MM.1S (cell line): ENCODE measurements at regions not wholly inside any gene's neighbourhood (a gene's known extent, or its start where the extent isn't known, plus 50 kb on each side); places are given as distances from the start of the nearest gene placed in this dataset.

ENCODE experiments used
- DNase-seq: peaks from one replicate; pipeline ENCODE4 v3.0.0-alpha.2; 2015
- H2AFZ ChIP-seq: fragments of 300-600 bp; sonication (generic); 2 replicates; pipeline ENCODE4 v1.6.0; 2016; ENCODE audit warnings: antibody characterized with exemption, low read length
- H3F3A ChIP-seq: fragments of 300-600 bp; sonication (generic); 2 replicates; pipeline ENCODE4 v1.6.1; 2016; ENCODE audit warnings: mild to moderate bottlenecking, antibody characterized with exemption, low read length, moderate library complexity, mixed read lengths; ENCODE audit not compliant: insufficient read depth
- H3K27ac ChIP-seq: fragments of 300-600 bp; sonication (generic); 2 replicates; pipeline ENCODE4 v1.5.1; 2016; ENCODE audit warnings: mild to moderate bottlenecking, low read length
- H3K27me3 ChIP-seq: fragments of 300-600 bp; sonication (generic); replicated peaks from 2 replicates; pipeline ENCODE4 v1.6.0; 2016; ENCODE audit warnings: low read length; ENCODE audit not compliant: insufficient read depth
- H3K36me3 ChIP-seq: fragments of 300-600 bp; sonication (generic); replicated peaks from 2 replicates; pipeline ENCODE4 v1.6.1; 2016; ENCODE audit warnings: mild to moderate bottlenecking, low read length, mixed read lengths; ENCODE audit not compliant: insufficient read depth
- H3K4me1 ChIP-seq: fragments of 300-600 bp; sonication (generic); 2 replicates; pipeline ENCODE4 v1.6.1; 2016; ENCODE audit warnings: low read length, mixed read lengths
- H3K4me2 ChIP-seq: fragments of 300-600 bp; sonication (generic); 2 replicates; pipeline ENCODE4 v1.6.0; 2016; ENCODE audit warnings: low read depth, low read length
- H3K4me3 ChIP-seq: fragments of 300-600 bp; sonication (generic); 2 replicates; pipeline ENCODE4 v1.5.1; 2016; ENCODE audit warnings: low read length, mixed read lengths
- H3K79me2 ChIP-seq: fragments of 300-600 bp; sonication (generic); 2 replicates; pipeline ENCODE4 v1.6.1; 2016; ENCODE audit warnings: mixed run types, low read length, mixed read lengths
- H3K9ac ChIP-seq: fragments of 300-600 bp; sonication (generic); 2 replicates; pipeline ENCODE4 v1.6.1; 2016; ENCODE audit warnings: low read length, mixed read lengths
- H3K9me2 ChIP-seq: fragments of 300-600 bp; sonication (generic); replicated peaks from 2 replicates; pipeline ENCODE4 v1.6.1; 2016; ENCODE audit warnings: mild to moderate bottlenecking, low read length, mixed read lengths; ENCODE audit not compliant: insufficient read depth
- H3K9me3 ChIP-seq: fragments of 300-600 bp; sonication (generic); replicated peaks from 2 replicates; pipeline ENCODE4 v1.6.1; 2016; ENCODE audit warnings: mild to moderate bottlenecking, low read length, mixed read lengths; ENCODE audit not compliant: insufficient read depth
- H4K20me1 ChIP-seq: fragments of 300-600 bp; sonication (generic); 2 replicates; pipeline ENCODE4 v1.6.1; 2016; ENCODE audit warnings: mild to moderate bottlenecking, low read length, moderate library complexity, mixed read lengths; ENCODE audit not compliant: insufficient read depth
- EZH2 ChIP-seq: fragments of 300-600 bp; sonication (generic); optimal IDR thresholded peaks from 2 replicates; pipeline ENCODE3; 2017; ENCODE audit warnings: low read depth, mild to moderate bottlenecking, antibody characterized with exemption, low read length, mixed read lengths
- EZH2phosphoT487 ChIP-seq: fragments of 300-600 bp; sonication (generic); IDR thresholded peaks from 2 replicates; pipeline ENCODE4 v1.6.1; 2018; ENCODE audit warnings: antibody characterized with exemption, low read length
- TF ChIP-seq, protein P1 (sequence below): fragments of 300-600 bp; sonication (generic); IDR thresholded peaks from 2 replicates; pipeline ENCODE4 v1.5.1; 2016; ENCODE audit warnings: antibody characterized with exemption, low read length, mixed read lengths

DNA sequence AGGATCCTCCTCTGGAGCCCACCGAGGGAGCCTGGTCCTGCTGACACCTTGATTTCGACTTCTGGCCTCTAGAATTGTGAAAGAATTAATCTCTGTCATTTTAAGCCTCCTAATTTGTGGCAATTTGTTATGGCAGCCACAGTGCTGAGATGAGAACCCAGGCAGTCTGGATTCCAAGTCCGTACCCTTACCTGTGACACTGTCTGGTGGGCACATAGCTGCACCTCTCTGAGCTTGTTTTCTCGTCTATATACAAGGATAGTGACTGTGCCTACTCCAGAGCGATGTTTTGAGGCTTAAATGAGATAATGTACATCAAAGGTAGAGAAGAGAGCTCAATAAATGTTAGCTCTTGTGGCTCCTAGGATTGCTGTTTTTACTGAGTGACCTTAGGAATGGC lies 128.4 kb upstream of the MPHOSPH6 start:
- H3K79me2 ChIP-seq = no peaks in the 10 kb centered on the region
- no peak for DNase-seq
- no peaks in the 10 kb centered on the region for H3K9me3 ChIP-seq
- no peaks in the 10 kb centered on the region for H3K36me3 ChIP-seq
- no peak overlapping the region for H3K27ac ChIP-seq
- H3K27me3 ChIP-seq = no peaks in the 10 kb centered on the region
- no peaks in the 10 kb centered on the region for H3K4me1 ChIP-seq
- no peak overlapping the region for H3K4me2 ChIP-seq
- H2AFZ ChIP-seq = no peak overlapping the region
- no peak overlapping the region for H3K9ac ChIP-seq
- TF ChIP-seq EZH2phosphoT487 (no peak), EZH2 (no peak)
- TF ChIP-seq, protein P1, sequence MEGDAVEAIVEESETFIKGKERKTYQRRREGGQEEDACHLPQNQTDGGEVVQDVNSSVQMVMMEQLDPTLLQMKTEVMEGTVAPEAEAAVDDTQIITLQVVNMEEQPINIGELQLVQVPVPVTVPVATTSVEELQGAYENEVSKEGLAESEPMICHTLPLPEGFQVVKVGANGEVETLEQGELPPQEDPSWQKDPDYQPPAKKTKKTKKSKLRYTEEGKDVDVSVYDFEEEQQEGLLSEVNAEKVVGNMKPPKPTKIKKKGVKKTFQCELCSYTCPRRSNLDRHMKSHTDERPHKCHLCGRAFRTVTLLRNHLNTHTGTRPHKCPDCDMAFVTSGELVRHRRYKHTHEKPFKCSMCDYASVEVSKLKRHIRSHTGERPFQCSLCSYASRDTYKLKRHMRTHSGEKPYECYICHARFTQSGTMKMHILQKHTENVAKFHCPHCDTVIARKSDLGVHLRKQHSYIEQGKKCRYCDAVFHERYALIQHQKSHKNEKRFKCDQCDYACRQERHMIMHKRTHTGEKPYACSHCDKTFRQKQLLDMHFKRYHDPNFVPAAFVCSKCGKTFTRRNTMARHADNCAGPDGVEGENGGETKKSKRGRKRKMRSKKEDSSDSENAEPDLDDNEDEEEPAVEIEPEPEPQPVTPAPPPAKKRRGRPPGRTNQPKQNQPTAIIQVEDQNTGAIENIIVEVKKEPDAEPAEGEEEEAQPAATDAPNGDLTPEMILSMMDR = no peak
- no peaks in the 10 kb centered on the region for H4K20me1 ChIP-seq
- H3K9me2 ChIP-seq = no peaks in the 10 kb centered on the region
- H3F3A ChIP-seq = no peaks in the 10 kb centered on the region
- no peak overlapping the region for H3K4me3 ChIP-seq

DNA sequence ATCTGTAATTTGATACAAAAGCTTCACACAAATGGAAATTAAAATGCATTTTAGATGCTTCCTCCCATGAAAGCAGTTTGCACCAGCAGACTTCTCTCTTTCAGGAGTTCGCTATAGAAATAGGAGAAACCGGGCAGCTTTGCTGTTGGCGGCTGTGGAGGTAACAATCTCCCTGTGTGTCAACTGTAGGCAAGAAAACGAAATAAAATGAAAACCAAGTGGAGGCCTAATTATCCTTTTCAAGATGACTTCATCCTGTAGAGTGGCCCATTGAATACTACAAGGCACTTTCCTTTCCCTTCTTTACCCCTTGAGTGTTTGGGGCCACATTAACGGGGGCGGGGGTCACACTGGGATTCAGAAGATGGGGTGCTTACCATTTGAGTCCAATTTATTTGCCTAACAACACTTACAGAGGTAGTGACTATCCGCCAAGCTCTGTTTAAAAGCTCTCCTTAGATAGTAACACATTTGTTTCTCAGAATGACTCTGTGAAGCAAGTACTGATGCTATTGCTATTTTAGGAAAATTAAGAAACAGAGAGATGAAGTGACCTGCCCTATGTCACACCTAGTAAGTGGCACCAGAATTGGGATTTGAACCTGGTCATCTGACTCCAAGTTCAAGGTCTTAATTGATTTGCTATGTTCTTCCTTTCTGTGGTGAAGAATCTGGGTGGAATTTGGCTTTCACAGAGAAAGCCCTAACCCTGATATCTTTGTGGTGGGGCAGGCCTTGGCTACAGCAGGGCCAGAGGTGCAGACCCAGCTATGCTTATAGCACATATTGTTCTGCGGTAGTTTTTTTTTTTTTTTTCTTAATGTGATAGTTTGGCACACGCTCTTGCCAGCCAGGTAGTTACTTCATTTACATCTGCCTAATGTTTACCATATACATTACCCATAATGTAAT lies 125.5 kb upstream of the MPHOSPH6 start:
- no peaks in the 10 kb centered on the region for H3K79me2 ChIP-seq
- H3K4me3 ChIP-seq = no peak overlapping the region
- no peak overlapping the region for H2AFZ ChIP-seq
- no peaks in the 10 kb centered on the region for H3K36me3 ChIP-seq
- TF ChIP-seq, protein P1 = no peak
- TF ChIP-seq EZH2 (no peak), EZH2phosphoT487 (no peak)
- no peak overlapping the region for H3K9ac ChIP-seq
- DNase-seq = no peak
- H3K4me2 ChIP-seq = no peak overlapping the region
- H3K4me1 ChIP-seq = no peaks in the 10 kb centered on the region
- H3K9me2 ChIP-seq = no peaks in the 10 kb centered on the region
- H3K27me3 ChIP-seq = no peaks in the 10 kb centered on the region
- no peaks in the 10 kb centered on the region for H4K20me1 ChIP-seq
- H3K9me3 ChIP-seq = no peaks in the 10 kb centered on the region
- H3K27ac ChIP-seq = no peak overlapping the region
- no peaks in the 10 kb centered on the region for H3F3A ChIP-seq

DNA sequence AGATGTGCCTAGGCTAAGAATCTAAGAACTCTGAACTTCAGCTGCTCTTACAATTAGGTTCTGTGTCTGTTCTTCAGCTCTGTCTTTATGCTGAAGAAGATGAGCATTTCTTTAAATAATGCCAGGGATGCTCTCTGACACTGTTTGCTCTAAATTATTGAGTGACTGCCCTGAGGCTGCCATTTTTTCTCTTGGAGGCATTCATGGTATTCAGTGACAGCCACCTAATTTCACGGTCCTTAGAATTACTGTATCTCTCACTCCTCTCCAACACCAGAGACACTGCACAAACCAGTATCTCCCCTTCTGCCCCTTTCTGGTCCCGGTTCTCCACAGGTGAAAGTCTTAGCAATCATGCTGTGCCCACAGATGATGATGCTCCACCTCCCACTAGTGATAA lies 123.6 kb upstream of the MPHOSPH6 start:
- no peak overlapping the region for H3K27ac ChIP-seq
- H3K79me2 ChIP-seq = no peaks in the 10 kb centered on the region
- no peaks in the 10 kb centered on the region for H3K27me3 ChIP-seq
- H3K9me2 ChIP-seq = no peaks in the 10 kb centered on the region
- H4K20me1 ChIP-seq = no peaks in the 10 kb centered on the region
- no peaks in the 10 kb centered on the region for H3K36me3 ChIP-seq
- H3K4me2 ChIP-seq = no peak overlapping the region
- no peak overlapping the region for H2AFZ ChIP-seq
- no peaks in the 10 kb centered on the region for H3K9me3 ChIP-seq
- H3F3A ChIP-seq = no peaks in the 10 kb centered on the region
- no peak for DNase-seq
- H3K4me1 ChIP-seq = no peaks in the 10 kb centered on the region
- TF ChIP-seq, protein P1 = no peak
- TF ChIP-seq EZH2phosphoT487 (no peak), EZH2 (no peak)
- no peak overlapping the region for H3K9ac ChIP-seq
- no peak overlapping the region for H3K4me3 ChIP-seq
